OCI-LY7 (cell line): ENCODE measurements at regions not wholly inside any gene's neighbourhood (a gene's known extent, or its start where the extent isn't known, plus 50 kb on each side); places are given as distances from the start of the nearest gene placed in this dataset.

ENCODE experiments used
- EZH2phosphoT487 ChIP-seq: fragments of 200-600 bp; sonication (generic); IDR thresholded peaks from 2 replicates; pipeline ENCODE4 v1.6.1; 2018; ENCODE audit warnings: low read depth, borderline replicate concordance, mild to moderate bottlenecking, mixed run types, antibody characterized with exemption, low read length, moderate library complexity, mixed read lengths
- TF ChIP-seq, protein P1 (sequence below): fragments of 200-600 bp; sonication (generic); conservative IDR thresholded peaks from 2 replicates; pipeline ENCODE4 v1.5.1; 2014; ENCODE audit warnings: mild to moderate bottlenecking, antibody characterized with exemption, low read length, moderate library complexity, mixed read lengths

DNA sequence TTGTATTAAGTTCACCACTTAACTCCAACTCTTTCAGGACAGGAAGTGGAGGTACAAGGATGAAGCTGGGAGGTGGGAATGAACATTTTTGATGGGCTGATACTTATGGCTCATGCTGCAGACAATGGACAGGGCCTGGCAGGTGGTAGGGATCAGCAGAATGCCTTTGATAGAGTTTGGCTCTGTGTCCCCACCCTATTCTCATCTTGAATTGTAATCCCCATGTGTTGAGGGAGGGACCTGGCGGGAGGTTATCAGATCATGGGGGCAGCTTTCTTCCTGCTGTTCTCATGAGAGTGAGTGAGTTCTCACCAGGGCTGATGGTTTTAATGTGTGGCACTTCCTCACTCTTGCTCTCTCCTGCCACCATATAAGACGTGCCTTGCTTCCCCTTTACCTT is 87.3 kb upstream of the PRLR start:
- TF ChIP-seq EZH2phosphoT487, result no peak
- TF ChIP-seq, protein P1, sequence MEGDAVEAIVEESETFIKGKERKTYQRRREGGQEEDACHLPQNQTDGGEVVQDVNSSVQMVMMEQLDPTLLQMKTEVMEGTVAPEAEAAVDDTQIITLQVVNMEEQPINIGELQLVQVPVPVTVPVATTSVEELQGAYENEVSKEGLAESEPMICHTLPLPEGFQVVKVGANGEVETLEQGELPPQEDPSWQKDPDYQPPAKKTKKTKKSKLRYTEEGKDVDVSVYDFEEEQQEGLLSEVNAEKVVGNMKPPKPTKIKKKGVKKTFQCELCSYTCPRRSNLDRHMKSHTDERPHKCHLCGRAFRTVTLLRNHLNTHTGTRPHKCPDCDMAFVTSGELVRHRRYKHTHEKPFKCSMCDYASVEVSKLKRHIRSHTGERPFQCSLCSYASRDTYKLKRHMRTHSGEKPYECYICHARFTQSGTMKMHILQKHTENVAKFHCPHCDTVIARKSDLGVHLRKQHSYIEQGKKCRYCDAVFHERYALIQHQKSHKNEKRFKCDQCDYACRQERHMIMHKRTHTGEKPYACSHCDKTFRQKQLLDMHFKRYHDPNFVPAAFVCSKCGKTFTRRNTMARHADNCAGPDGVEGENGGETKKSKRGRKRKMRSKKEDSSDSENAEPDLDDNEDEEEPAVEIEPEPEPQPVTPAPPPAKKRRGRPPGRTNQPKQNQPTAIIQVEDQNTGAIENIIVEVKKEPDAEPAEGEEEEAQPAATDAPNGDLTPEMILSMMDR, result no peak
